HepG2 (cell line): ENCODE measurements at regions not wholly inside any gene's neighbourhood (a gene's known extent, or its start where the extent isn't known, plus 50 kb on each side); places are given as distances from the start of the nearest gene placed in this dataset.

Source experiments
- ATAC-seq: fragments of 200-7000 bp; cut with Tn5 transposase; 3 replicates; pipeline ENCODE4 v1.9.1; 2020; ENCODE audit warnings: mild to moderate bottlenecking, moderate library complexity
- BruUV-seq: library from RNA; stranded (reverse); fragments of 400-500 nt; replicated peaks from 2 replicates; lab custom pipeline; 2021; lab: Mats Ljungman, UMichigan
- CTCF ChIA-PET: fragments of 300-600 bp; formaldehyde crosslinking; extraction: SDS; loops from one replicate; lab custom pipeline; 2021; ENCODE audit warnings: low total read pairs, inconsistent platforms, low intra/inter-chr PET ratio; lab: Yijun Ruan, JAX
- POLR2A ChIA-PET: fragments of 350-600 bp; sonication (Branson Sonifier 250); formaldehyde crosslinking; loops from one replicate; lab custom pipeline; 2020; ENCODE audit warnings: antibody characterized with exemption, inconsistent platforms; lab: Yijun Ruan, JAX
- DNase-seq: peaks from one replicate; pipeline ENCODE4 v3.0.0-alpha.2; 2015; ENCODE audit warnings: low spot score
- FAIRE-seq: peaks from 3 replicates; lab custom pipeline; 2011; peaks lifted over from hg19 to GRCh38; lab: Jason Lieb, UNC
- H2AFZ ChIP-seq: one replicate; pipeline ENCODE4 v1.6.1; 2011; ENCODE audit warnings: low read length, inconsistent platforms
- H3K27ac ChIP-seq: fragments of 300-600 bp; 3 replicates; pipeline ENCODE4 v1.8.0; 2011; ENCODE audit warnings: mixed run types, mild to moderate bottlenecking, mixed read lengths, low read length, inconsistent platforms; ENCODE audit not compliant: insufficient read depth; ENCODE audit errors: extremely low read length
- H3K27me3 ChIP-seq, 2 experiments: fragments of 200-600 bp in 1 of 2; 2 replicates in 1 of 2; 3 replicates in 1 of 2; pipeline versions ENCODE4 v1.6.0 to v1.8.0; 2011; ENCODE audit warnings: low read length in 2 of 2, mild to moderate bottlenecking in 2 of 2, moderate library complexity in 2 of 2, inconsistent platforms in 1 of 2; ENCODE audit not compliant: insufficient read depth in 2 of 2, control insufficient read depth in 1 of 2
- H3K36me3 ChIP-seq, 2 experiments: fragments of 200-600 bp in 1 of 2; replicated peaks in 1 of 2; 2 replicates in 1 of 2; 3 replicates in 1 of 2; pipeline versions ENCODE4 v1.5.1 to v1.8.0; 2011; ENCODE audit warnings: low read length in 2 of 2, inconsistent platforms in 1 of 2; ENCODE audit not compliant: insufficient read depth in 2 of 2, control insufficient read depth in 1 of 2
- H3K4me1 ChIP-seq: 2 replicates; pipeline ENCODE4 v1.5.1; 2012; ENCODE audit warnings: low read length, inconsistent platforms; ENCODE audit not compliant: insufficient read depth
- H3K4me2 ChIP-seq: 2 replicates; pipeline ENCODE4 v1.6.0; 2011; ENCODE audit warnings: low read depth, low read length, inconsistent platforms
- H3K4me3 ChIP-seq, 3 experiments: fragments of 200-600 bp in 1 of 3; sonication (generic), shearing (Covaris generic) in 1 of 3; replicated peaks in 1 of 3; 2 replicates each; pipeline ENCODE4 v1.5.1; 2011 to 2016; ENCODE audit warnings: low read length in 3 of 3, inconsistent platforms in 2 of 3, low read depth in 2 of 3, mild to moderate bottlenecking in 2 of 3, control low read depth in 1 of 3, mixed read lengths in 1 of 3; ENCODE audit not compliant: insufficient read depth in 1 of 3
- H3K79me2 ChIP-seq: one replicate; pipeline ENCODE4 v1.6.1; 2011; ENCODE audit warnings: low read length, inconsistent platforms; ENCODE audit not compliant: insufficient read depth
- H3K9ac ChIP-seq: 2 replicates; pipeline ENCODE4 v1.6.0; 2011; ENCODE audit warnings: mild to moderate bottlenecking, low read depth, low read length, inconsistent platforms; ENCODE audit not compliant: insufficient read depth
- H3K9me3 ChIP-seq: 2 replicates; pipeline ENCODE4 v1.5.1; 2012; ENCODE audit warnings: mild to moderate bottlenecking, low read length
- H4K20me1 ChIP-seq: 2 replicates; pipeline ENCODE4 v1.6.0; 2011; ENCODE audit warnings: inconsistent platforms, mild to moderate bottlenecking, low read length, moderate library complexity; ENCODE audit not compliant: insufficient read depth
- BORCS8-MEF2B ChIP-seq: sonication (generic); formaldehyde crosslinking; IDR thresholded peaks from 2 replicates; pipeline ENCODE4 v1.8.0; 2022; ENCODE audit warnings: mild to moderate bottlenecking, missing genetic modification reagents
- CREB3 ChIP-seq: sonication (generic); formaldehyde crosslinking; IDR thresholded peaks from 2 replicates; pipeline ENCODE4 v1.5.0; 2020; ENCODE audit warnings: missing genetic modification reagents
- ETV6 ChIP-seq: sonication (generic); formaldehyde crosslinking; conservative IDR thresholded peaks from 2 replicates; pipeline ENCODE4 v1.4.0; 2020; ENCODE audit warnings: missing genetic modification reagents
- HHEX ChIP-seq: IDR thresholded peaks from 2 replicates; pipeline ENCODE4 v1.6.1; 2016; ENCODE audit warnings: control low read depth
- MLXIP ChIP-seq: sonication (generic); formaldehyde crosslinking; IDR thresholded peaks from 2 replicates; pipeline ENCODE4 v1.9.0; 2021; ENCODE audit warnings: missing genetic modification reagents, borderline replicate concordance
- MTA3 ChIP-seq: sonication (generic); formaldehyde crosslinking; IDR thresholded peaks from 2 replicates; pipeline ENCODE4 v1.4.0; 2020; ENCODE audit warnings: missing genetic modification reagents
- PAXIP1 ChIP-seq: sonication (generic); formaldehyde crosslinking; conservative IDR thresholded peaks from 2 replicates; pipeline ENCODE4 v1.4.0; 2020; ENCODE audit warnings: mild to moderate bottlenecking, missing genetic modification reagents, moderate library complexity
- SALL2 ChIP-seq: sonication (generic); formaldehyde crosslinking; IDR thresholded peaks from 2 replicates; pipeline ENCODE4 v1.8.1; 2023; ENCODE audit warnings: mild to moderate bottlenecking, missing genetic modification reagents, inconsistent platforms
- XBP1 ChIP-seq: sonication (generic); formaldehyde crosslinking; IDR thresholded peaks from 2 replicates; pipeline ENCODE4 v1.5.0; 2020; ENCODE audit warnings: missing genetic modification reagents
- ZFP90 ChIP-seq: sonication (generic); formaldehyde crosslinking; IDR thresholded peaks from 2 replicates; pipeline ENCODE4 v1.8.0; 2022; ENCODE audit warnings: missing genetic modification reagents, mild to moderate bottlenecking, inconsistent platforms, borderline replicate concordance
- ZNF343 ChIP-seq: sonication (generic); formaldehyde crosslinking; IDR thresholded peaks from 2 replicates; pipeline ENCODE4 v1.4.0; 2020; ENCODE audit warnings: mild to moderate bottlenecking, missing genetic modification reagents
- WGBS: methylation state at CpG from one replicate; pipeline ENCODE4 v1.1.6; 2017; ENCODE audit warnings: low lambda C conversion rate; 5-methylcytosine and 5-hydroxymethylcytosine counted together
- in situ Hi-C: cut with HindIII; loops from 2 replicates; pipeline ENCODE4 v1.10.0; 2017; ENCODE audit warnings: low pct_unique_long_range_greater_than_20kb; ENCODE audit not compliant: extremely low pct_ligation_motif_present
- intact Hi-C: fragments of 100-400 bp; cut with micrococcal nuclease; formaldehyde crosslinking; loops from one replicate; pipeline ENCODE4 v1.10.0; 2022; ENCODE audit not compliant: unreplicated experiment
- TF ChIP-seq, protein P1 (sequence below): sonication (generic); formaldehyde crosslinking; IDR thresholded peaks from 2 replicates; pipeline ENCODE4 v1.5.1; 2020; ENCODE audit warnings: missing genetic modification reagents, mild to moderate bottlenecking, borderline replicate concordance
- TF ChIP-seq, protein P2 (sequence below): sonication (generic); formaldehyde crosslinking; IDR thresholded peaks from 2 replicates; pipeline ENCODE4 v1.8.0; 2022; ENCODE audit warnings: missing genetic modification reagents, low read depth, mild to moderate bottlenecking, borderline replicate concordance
- TF ChIP-seq, protein P3 (sequence below): sonication (generic); formaldehyde crosslinking; IDR thresholded peaks from 2 replicates; pipeline ENCODE4 v1.5.0; 2020; ENCODE audit warnings: missing genetic modification reagents

GRCh38 chr4:17164666-17165065 is 266.2 kb upstream of the LDB2 start:
- H3K4me3 ChIP-seq, result no peak overlapping the region
- FAIRE-seq (no peak), ATAC-seq (no peak), DNase-seq (no peak)
- POLR2A ChIA-PET, result no interaction called here
- H3K9ac ChIP-seq, result no peak overlapping the region
- no TSS peak for BruUV-seq
- no peaks in the 10 kb centered on the region for H4K20me1 ChIP-seq
- H3K36me3 ChIP-seq, result no peaks in the 10 kb centered on the region
- CTCF ChIA-PET, result no interaction called here
- H3K9me3 ChIP-seq, result no peaks in the 10 kb centered on the region
- in situ Hi-C loops (no loop called here), intact Hi-C loops (no loop called here)
- no peak overlapping the region for H3K27ac ChIP-seq
- TF ChIP-seq SALL2, result no peak
- no peak for TF ChIP-seq CREB3 (CRISPR knock-in tag)
- no peak for TF ChIP-seq ETV6 (CRISPR knock-in tag)
- TF ChIP-seq, protein P1, sequence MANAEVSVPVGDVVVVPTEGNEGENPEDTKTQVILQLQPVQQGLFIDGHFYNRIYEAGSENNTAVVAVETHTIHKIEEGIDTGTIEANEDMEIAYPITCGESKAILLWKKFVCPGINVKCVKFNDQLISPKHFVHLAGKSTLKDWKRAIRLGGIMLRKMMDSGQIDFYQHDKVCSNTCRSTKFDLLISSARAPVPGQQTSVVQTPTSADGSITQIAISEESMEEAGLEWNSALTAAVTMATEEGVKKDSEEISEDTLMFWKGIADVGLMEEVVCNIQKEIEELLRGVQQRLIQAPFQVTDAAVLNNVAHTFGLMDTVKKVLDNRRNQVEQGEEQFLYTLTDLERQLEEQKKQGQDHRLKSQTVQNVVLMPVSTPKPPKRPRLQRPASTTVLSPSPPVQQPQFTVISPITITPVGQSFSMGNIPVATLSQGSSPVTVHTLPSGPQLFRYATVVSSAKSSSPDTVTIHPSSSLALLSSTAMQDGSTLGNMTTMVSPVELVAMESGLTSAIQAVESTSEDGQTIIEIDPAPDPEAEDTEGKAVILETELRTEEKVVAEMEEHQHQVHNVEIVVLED, result no peak
- no peak for TF ChIP-seq XBP1 (CRISPR knock-in tag)
- no peak for TF ChIP-seq MLXIP (CRISPR knock-in tag)
- TF ChIP-seq ZFP90 (CRISPR knock-in tag), result no peak
- TF ChIP-seq, protein P2, sequence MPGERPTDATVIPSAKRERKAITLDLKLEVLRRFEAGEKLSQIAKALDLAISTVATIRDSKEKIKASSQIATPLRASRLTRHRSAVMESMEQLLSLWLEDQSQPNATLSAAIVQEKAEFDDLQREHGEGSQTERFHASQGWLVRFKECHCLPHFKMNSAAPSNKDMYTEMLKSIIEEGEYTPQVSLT (CRISPR knock-in tag), result no peak
- no peak for TF ChIP-seq PAXIP1
- TF ChIP-seq ZNF343, result no peak
- TF ChIP-seq, protein P3, sequence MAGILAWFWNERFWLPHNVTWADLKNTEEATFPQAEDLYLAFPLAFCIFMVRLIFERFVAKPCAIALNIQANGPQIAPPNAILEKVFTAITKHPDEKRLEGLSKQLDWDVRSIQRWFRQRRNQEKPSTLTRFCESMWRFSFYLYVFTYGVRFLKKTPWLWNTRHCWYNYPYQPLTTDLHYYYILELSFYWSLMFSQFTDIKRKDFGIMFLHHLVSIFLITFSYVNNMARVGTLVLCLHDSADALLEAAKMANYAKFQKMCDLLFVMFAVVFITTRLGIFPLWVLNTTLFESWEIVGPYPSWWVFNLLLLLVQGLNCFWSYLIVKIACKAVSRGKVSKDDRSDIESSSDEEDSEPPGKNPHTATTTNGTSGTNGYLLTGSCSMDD, result no peak
- TF ChIP-seq MTA3 (CRISPR knock-in tag), result no peak
- TF ChIP-seq HHEX (CRISPR knock-in tag), result no peak
- TF ChIP-seq BORCS8-MEF2B (CRISPR knock-in tag), result no peak
- no peaks in the 10 kb centered on the region for H3K79me2 ChIP-seq
- no peak overlapping the region for H3K4me2 ChIP-seq
- no peaks in the 10 kb centered on the region for H3K4me1 ChIP-seq
- no peaks in the 10 kb centered on the region for H3K27me3 ChIP-seq
- no peak overlapping the region for H2AFZ ChIP-seq
- WGBS, result 0% methylated on average over 2 of the region's 2 CpGs
